Daoy (cell line): ENCODE measurements at regions not wholly inside any gene's neighbourhood (a gene's known extent, or its start where the extent isn't known, plus 50 kb on each side); places are given as distances from the start of the nearest gene placed in this dataset.
"Not testable (repeated sequence)": the region's sequence is repeated elsewhere in the genome, so short reads cannot be mapped to it uniquely, and the experiment has no call there.

Experiments
- DNase-seq: peaks from one replicate; pipeline ENCODE4 v3.0.0-alpha.2; 2015; ENCODE audit warnings: low read depth

DNA sequence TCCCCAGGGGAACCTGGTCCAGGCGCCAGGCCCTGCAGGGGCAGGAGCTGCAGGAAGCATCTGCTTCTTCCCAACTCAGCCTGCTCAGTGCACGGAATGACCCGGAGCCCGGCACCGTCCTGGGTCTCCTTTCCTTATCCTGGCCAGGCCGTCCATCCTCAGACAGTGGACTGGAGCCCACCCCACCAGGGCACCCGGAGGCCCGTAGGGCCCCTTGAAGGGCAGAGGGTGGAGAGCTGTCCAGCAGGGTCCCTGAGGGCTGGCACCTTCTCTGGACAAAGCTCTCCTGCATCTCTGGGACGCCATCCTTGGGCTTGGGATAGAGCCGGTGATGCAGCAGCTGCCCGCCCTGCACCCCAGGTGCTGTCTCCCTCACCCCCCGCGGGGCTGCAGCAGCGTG lies 207.9 kb downstream of the TMEM121 start:
- DNase-seq: not testable (repeated sequence)

DNA sequence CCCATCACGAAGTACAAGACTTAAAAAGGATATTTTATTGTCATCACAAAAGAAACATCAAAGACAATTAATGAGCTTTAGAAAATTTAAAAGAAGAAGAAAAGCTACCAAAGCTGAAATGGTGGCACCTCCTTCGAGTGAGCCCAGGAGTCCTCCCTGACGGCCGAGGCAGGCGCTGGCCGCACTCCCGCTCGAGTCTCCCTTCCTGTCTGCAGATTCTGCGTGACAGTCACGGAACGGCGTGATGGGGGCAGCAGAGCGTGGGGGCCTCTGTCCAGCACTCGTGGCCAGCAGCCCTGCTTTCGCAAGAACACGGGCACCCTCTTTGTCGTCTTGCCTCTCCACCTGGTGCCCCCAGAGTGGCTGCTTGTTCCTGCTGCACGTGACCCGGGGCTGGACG lies 209.9 kb downstream of the TMEM121 start:
- DNase-seq: not testable (repeated sequence)

DNA sequence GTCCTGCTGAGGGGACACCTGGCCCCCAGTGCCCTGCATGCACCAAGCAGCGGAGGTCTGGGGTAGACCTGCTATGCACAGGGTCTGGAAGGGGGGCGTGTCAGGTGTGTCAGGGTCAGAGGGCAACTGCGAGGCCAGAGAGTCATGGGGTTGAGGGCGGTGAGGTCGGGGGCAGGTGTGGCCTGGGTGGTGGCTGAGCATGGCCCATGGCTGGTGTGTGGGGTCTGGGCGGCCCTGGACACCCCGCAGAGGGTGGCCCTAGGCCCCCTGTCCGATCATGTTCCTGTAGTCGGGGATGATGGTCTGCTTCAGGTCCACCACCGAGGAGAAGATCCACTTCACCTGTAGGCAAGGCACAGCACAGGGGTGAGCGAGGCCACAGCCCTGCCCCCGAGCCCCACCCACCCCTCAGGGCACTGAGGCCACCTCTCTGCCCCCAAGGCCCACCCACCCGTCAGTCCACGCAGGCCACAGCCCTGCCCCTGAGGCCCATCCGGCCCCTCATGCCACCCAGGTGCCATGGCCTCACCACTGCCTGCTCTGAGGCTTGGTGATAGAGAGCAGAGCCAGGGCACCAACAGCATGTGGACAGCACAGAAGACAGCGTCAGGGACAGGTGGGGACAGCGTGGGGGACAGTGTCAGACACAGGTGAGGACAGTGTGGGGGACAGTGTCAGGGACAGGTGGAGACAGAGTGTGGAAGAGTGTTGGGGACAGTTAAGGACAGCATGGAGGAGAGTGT lies 211.3 kb downstream of the TMEM121 start:
- no peak for DNase-seq

DNA sequence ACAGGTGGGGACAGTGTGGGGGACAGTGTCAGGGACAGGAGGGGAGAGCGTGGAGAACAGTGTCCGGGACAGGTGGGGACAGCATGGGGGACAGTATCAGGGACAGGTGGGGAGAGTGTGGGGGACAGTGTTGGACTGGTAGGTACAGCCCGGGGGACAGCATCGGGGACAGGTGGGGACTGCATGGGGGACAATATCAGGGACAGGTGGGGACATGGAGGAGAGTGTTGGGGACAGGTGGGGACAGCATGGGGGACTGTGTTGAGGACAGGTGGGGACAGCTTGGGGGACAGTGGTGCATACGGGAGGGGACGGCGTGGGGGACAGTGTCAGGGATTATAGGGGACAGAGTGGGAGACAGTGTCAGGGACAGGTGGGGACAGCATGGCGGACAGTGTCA lies 212.3 kb downstream of the TMEM121 start:
- DNase-seq: no peak

DNA sequence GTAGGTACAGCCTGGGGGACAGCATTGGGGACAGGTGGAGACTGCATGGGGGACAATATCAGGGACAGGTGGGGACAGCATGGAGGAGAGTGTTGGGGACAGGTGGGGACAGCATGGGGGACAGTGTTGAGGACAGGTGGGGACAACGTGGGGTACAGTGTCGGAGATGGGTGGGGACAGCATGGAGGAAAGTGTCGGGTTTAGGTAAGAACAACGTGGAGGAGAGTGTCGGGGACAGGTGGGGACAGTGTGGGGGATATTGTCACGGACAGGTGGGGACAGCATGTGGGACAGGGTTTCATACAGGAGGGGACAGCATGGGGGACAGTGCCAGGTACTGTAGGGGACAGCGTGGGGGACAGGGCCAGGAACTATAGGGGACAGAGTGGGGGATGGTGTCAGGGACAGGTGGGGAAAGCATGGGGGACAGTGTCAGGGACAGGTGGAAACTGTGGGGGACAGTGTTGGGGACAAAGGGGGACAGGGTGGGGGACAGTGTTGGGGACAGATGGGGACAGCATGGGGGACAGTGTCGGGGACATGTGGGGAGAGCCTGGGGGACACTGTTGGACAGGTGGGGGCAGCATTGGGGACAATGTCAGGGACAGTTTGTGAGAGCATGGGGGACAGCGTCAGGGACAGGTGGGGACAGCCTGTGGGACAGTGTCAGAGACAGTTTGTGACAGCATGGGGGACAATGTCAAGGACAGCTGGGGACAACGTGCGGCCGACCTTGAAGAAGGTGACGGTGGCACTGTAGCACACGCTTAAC lies 213.1 kb downstream of the TMEM121 start:
- DNase-seq: no peak

DNA sequence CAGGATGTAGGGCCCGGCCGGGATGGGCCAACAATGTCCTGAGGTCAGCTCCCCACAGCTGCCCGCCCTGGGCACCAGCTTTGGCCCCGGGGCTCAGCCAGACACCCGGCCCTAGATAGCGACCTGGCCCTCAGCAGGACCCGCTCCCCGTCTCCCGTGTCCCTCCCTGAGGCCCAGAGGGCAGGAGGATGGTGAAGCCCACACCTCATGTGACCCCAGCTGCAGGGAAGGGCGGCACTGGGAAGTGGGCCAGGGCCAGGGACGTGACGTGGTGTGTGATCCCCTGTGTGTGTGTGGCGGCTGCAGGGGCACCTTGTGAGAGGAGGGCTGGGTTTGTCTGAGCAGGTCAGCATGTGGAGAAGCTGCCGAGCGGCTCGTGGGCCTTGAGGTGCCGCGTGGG lies 213.9 kb downstream of the TMEM121 start:
- not testable (repeated sequence) for DNase-seq

DNA sequence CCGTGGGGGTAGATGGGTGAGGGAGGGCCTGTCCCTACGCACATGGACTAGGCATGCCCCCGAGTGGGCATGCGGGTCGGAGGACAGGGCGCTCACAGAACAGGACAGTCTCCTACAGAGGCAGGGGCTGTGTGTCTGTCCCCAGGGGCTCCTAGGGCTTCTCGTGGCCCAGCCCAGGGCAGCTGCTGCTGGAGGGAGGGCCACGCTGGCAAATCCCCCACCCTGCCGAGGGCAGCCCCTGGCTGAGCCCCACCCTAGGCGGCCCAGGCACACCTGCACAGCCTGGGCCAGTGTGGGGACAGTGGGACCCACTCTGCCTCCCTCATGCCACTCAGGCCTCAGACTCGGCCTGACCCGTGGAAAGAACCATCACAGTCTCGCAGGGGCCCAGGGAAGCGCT lies 214.6 kb downstream of the TMEM121 start:
- DNase-seq: not testable (repeated sequence)

DNA sequence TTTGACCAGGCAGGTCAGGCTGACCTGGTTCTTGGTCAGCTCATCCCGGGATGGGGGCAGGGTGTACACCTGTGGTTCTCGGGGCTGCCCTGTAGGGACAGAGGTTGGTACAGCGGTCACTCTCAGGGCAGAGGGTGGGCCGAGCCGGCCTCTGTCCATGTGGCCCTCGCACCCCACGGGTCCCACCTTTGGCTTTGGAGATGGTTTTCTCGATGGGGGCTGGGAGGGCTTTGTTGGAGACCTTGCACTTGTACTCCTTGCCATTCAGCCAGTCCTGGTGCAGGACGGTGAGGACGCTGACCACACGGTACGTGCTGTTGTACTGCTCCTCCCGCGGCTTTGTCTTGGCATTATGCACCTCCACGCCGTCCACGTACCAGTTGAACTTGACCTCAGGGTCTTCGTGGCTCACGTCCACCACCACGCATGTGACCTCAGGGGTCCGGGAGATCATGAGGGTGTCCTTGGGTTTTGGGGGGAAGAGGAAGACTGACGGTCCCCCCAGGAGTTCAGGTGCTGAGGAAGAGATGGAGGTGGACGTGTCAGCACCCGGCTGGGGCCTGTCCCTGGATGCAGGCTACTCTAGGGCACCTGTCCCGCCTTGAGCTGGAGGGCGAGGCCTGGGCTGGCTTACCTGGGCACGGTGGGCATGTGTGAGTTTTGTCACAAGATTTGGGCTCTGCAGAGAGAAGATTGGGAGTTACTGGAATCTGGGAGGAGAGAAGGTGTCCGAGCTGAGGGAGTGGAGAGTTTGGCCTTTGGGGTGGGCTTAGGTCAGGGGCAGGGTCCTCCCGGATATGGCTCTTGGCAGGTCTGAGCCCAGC lies 215.5 kb downstream of the TMEM121 start:
- DNase-seq: not testable (repeated sequence)

DNA sequence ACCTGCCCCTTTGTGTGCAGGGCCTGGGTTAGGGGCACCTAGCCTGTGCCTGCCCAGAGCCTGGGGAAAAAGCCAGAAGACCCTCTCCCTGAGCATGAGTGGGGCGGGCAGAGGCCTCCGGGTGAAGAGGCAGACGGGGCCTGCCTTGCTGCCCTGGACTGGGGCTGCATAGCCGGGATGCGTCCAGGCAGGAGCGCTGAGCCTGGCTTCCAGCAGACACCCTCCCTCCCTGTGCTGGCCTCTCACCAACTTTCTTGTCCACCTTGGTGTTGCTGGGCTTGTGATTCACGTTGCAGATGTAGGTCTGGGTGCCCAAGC lies 216.1 kb downstream of the TMEM121 start:
- DNase-seq: no peak

DNA sequence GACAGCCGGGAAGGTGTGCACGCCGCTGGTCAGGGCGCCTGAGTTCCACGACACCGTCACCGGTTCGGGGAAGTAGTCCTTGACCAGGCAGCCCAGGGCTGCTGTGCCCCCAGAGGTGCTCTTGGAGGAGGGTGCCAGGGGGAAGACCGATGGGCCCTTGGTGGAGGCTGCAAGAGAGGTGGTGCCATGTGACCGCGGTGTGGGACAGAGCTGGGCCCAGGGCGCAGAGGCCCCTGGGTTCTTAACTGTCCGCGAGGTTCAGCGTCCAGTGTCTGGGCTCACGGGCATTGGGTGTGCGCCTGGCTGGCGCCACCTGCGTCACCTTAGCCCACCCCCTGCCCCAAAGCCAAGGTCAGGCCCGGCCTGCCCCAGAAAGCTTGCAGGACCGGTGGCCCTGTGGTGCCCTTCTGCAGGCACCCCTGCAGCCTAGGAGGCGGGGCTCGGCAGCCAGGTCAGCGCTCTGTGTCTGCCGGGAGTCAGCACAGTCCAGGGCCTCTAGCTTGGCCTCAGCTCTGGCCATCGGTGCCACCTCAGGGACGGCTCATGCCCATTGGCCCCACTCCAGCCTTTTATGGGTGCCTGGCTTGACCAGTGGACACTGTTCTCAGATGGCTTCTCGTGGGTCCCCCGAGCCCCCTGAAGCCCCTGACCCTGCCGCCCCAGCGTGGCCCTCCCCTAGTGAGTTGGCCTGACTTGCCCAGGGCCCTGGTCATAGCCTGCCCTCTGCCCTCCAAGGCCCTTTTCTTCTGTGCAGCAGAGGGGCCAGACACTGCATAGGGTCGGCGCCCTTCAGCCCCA lies 216.7 kb downstream of the TMEM121 start:
- not testable (repeated sequence) for DNase-seq

DNA sequence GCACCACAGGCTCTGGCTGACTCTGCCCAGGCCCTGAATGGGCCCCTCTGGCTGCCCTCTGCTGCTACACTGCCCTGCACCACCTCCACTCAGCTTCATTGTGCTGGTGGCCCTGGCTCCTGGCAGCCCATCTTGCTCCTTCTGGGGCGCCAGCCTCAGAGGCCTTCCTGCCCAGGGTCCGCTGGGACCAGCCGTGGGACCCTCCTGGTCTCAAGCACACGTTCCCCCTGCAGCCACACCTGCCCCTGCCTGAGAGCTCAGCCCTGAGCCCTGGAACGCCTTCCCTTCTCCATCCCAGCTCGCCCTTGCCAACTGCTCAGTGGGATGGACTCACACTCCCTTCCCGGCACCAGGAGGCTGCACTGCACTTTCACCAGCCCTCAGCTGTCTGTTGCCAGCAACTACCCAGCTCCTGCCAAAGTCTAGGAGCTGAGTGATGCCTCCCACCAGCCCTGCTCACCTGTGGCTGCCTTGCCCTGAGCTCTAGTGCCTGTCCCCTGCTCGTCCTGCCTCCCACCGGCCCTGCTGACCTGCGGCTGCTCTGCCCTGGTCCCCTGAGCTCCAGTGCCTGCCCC lies 217.9 kb downstream of the TMEM121 start:
- not testable (repeated sequence) for DNase-seq

DNA sequence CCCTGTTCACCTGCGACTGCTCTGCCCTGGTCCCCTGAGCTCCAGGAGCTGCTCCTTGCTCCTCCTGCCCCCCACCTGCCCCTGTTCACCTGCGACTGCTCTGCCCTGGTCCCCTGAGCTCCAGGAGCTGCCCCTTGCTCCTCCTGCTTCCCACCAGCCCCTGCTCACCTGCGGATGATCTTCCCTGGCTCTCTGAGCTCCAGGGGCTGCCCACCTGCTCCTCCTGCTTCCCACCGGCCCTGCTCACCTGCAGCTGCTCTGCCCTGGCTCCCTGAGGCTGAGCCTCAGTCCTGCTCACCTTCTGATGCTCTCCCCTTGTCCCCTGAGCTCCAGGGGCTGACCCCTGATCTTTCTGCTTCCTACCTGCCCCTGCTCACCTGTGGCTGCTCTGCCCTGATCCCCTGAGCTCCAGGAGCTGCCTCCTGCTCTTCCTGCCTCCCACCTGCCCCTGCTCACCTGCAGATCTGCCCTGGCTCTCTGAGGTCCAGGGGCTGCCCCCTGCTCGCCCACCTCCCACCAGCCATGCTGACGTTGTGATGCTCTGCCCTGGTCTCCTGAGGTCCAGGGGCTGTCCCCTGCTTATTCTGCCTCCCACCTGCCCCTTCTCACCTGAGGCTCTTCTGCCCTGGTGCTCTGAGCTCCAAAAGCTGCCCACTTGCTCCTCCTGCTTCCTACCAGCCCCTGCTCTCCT lies 219.2 kb downstream of the TMEM121 start:
- DNase-seq: no peak

DNA sequence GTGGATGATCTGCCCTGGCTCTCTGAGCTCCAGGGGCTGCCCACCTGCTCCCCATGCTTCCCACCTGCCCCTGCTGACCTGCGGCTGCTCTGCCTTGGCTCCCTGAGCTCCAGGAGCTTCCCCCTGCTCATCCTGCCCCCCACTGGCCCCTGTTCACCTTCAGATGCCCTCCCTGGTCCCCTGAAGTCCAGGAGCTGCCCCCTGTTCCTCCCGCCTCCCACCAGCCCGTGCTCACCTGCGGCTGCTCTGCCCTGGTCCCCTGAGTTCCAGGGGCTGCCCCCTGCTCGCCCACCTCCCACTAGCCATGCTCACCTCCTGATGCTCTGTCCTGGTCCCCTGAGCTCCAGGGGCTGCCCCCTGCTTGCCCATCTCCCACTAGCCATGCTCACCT lies 219.7 kb downstream of the TMEM121 start:
- no peak for DNase-seq

DNA sequence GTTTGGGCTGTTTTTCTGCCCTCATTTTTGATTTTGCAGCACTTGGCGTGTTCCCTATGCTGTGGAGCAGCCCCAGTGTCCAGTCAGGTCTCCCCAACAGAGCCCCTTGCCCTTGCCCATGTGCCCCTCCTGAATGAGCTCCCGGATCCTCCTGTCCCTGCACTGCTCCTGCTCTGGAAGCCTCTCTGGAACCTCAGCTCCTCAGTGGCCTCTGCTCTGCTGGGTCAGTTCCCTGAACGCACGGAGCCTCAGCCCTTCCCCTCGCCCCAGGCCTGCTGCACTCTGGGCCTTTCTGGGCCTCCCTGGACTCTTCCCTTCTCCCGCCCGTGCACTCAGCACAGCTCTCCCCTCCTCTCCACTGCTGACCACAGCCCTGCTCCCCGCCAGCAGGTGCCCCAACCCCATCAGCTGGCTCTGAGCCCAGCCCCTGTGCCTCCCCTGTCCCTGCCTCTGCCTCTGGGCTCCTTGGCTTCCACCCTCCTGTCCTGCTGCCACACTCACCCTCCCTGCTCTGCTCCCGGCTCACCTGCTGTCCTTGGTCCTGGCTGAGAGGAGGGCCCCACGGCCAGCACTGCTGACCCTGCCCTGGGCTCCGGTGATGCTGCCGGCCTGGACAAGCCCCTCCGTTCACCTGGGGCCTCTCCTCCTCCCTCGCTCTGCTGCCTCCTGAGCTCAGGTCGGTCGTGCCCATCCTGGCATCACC lies 220.6 kb downstream of the TMEM121 start:
- not testable (repeated sequence) for DNase-seq

DNA sequence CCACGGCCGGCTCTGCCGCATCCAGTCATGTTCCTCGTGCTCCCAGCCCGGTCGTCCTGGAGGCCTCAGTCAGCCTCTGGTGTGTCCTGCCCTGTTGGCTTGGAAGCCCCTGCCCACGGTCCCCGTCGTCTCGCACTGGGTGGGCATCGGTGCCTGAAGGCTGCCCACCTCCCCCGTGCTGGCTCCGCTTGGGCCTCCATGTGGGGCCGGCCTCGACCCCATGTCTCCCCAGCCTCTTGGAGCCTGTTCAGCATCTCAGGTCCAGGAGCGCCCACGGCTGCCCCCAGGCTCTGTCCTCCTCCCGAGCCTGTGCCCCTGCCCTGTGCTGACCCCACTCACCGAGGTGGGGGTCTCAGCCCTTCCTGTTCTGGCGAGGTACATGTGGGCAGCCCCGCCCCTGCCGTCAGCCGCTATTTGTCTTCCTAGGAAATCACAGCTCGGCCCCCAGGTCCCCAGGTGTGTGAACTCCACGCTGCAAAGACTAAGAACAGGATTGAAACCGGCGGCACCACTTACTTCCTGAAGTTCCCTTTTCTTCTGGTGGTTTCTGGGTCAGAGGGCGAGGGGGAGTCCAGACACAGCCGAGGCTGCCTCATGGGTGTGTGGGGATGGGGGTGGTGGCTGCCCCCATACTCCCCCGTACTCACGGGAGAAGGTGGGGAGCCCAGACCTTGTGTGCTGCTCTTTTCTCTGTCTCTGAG lies 221.3 kb downstream of the TMEM121 start:
- DNase-seq: not testable (repeated sequence)

DNA sequence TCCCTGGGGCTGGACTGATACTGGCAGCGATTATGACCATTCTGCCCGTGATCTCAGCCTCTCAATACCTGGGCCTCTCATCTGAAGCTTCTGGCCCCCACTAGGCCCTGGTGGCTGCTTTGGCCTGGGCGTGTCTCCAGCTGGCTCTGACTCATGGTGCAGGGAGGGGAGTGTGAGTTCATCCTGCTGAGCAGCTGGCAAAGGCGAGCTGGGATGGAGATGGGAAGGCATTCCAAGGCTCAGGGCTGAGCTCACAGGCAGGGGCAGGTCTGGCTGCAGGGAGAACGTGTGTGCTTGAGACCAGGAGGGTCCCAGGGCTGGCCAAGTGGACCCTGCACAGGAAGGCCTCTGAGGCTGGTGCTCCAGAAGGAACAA lies 221.8 kb downstream of the TMEM121 start:
- no peak for DNase-seq

DNA sequence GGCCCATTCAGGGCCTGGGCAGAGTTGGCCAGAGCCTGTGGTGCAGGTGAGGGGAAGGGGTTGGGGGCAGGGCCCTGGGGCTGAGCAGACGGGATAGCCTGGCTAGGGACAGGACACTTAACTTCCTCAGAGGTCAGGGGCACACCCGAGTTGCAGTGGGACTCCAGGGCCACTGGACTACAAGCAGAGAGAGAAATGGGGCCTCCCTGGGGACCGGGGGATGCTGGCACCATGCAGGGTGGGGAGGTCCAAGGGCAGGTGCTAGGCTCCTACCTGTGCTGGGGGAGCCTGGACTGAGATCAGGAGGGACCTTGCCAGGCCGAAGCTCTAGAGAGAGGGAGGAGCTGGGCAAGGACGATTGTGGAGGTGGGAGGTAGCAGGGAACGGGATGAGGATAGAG lies 222.3 kb downstream of the TMEM121 start:
- not testable (repeated sequence) for DNase-seq

DNA sequence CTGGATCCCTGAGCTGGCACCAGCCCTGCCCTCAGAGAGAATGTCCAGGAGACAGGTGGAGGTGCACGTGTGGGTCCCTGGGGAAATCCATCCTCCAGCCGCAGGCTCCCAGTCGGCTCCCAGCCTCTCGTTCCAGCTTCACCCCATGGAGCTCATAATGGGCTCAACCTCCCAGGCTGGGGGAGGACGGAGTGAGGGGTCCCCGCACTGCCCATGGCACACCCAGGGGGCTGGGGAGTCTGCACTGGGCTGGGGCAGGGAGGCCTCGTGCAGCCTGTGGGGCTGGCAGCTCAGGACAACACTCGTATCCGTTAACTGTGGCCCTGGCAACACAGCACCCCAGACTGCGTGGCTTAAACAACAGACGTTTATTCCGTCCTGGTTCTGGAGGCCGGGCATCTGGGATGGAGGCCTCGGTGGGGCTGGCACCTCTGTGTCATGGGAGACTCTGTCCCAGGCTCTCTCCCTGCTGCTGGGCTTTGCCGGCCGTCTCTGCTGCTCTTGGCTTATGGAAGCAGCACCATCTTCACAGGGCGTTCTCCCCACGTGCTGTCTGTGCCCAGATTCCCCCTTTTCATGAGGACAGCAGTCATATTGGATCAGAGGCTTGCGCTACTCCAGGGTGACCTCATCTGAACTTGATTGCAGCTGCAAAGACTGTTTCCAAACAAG lies 223.6 kb downstream of the TMEM121 start:
- not testable (repeated sequence) for DNase-seq

DNA sequence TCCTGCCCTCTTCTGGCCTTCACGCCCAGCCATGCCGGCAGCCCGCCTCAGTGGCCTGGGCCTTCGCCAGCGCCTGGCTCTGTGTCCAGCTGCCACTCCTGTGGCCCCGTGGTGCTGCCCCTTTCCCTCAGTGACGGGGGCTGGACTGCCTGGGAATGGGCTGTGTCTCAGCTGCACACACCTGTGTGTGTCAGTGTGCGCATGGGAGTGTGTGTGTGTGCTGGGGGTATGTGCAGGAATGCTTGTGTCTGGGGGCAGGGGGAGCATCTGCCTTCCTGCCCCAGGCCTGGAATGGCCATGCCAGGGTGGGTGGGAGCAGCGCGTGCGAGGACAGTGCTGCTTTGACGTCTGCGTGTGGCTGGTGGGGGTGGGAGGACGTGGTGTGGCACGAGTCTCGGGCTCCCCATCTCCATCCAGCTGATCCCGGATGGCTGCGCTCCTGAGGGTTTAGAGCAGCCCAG lies 224.9 kb downstream of the TMEM121 start:
- DNase-seq: not testable (repeated sequence)
